GM23338 (cell line): ENCODE measurements at regions not wholly inside any gene's neighbourhood (a gene's known extent, or its start where the extent isn't known, plus 50 kb on each side); places are given as distances from the start of the nearest gene placed in this dataset.

Experiments used
- ATAC-seq: fragments of 200-7000 bp; cut with Tn5 transposase; 3 replicates; pipeline ENCODE4 v1.9.1; 2020
- DNase-seq: peaks from one replicate; pipeline ENCODE4 v3.0.0-alpha.2; 2015; ENCODE audit warnings: low spot score
- H2AFZ ChIP-seq: fragments of 200-600 bp; sonication (generic); 2 replicates; pipeline ENCODE4 v1.8.0; 2016; ENCODE audit warnings: antibody characterized with exemption, mild to moderate bottlenecking, moderate library complexity
- H3F3A ChIP-seq: fragments of 200-600 bp; sonication (generic); replicated peaks from 2 replicates; pipeline ENCODE4 v1.8.0; 2017; ENCODE audit warnings: antibody characterized with exemption, mixed run types, low read depth
- H3K27ac ChIP-seq: fragments of 200-600 bp; sonication (generic); 2 replicates; pipeline ENCODE4 v1.6.1; 2016; ENCODE audit warnings: low read depth
- H3K27me3 ChIP-seq: fragments of 200-600 bp; sonication (generic); 2 replicates; pipeline ENCODE4 v1.8.0; 2016; ENCODE audit warnings: mild to moderate bottlenecking, mixed run types, moderate library complexity; ENCODE audit not compliant: insufficient read depth
- H3K36me3 ChIP-seq: fragments of 200-600 bp; sonication (generic); 2 replicates; pipeline ENCODE4 v1.8.0; 2016; ENCODE audit warnings: mild to moderate bottlenecking; ENCODE audit not compliant: insufficient read depth
- H3K4me1 ChIP-seq: fragments of 200-600 bp; sonication (generic); 2 replicates; pipeline ENCODE4 v1.8.0; 2016; ENCODE audit warnings: mild to moderate bottlenecking, moderate library complexity; ENCODE audit not compliant: insufficient read depth
- H3K4me2 ChIP-seq: fragments of 200-600 bp; sonication (generic); 2 replicates; pipeline ENCODE4 v1.7.1; 2017; ENCODE audit warnings: mixed run types
- H3K4me3 ChIP-seq: fragments of 200-600 bp; sonication (generic); 2 replicates; pipeline ENCODE4 v1.6.1; 2016; ENCODE audit warnings: mixed run types
- H3K79me2 ChIP-seq: fragments of 200-600 bp; sonication (generic); replicated peaks from 2 replicates; pipeline ENCODE4 v1.8.0; 2017; ENCODE audit warnings: mild to moderate bottlenecking; ENCODE audit not compliant: insufficient read depth
- H3K9me2 ChIP-seq: fragments of 200-600 bp; sonication (generic); 2 replicates; pipeline ENCODE4 v1.8.0; 2017; ENCODE audit not compliant: insufficient read depth
- H4K20me1 ChIP-seq: fragments of 200-600 bp; sonication (generic); replicated peaks from 2 replicates; pipeline ENCODE4 v1.8.0; 2017; ENCODE audit warnings: mild to moderate bottlenecking; ENCODE audit not compliant: insufficient read depth
- H3K27ac Mint-ChIP-seq: 2 replicates; pipeline ENCODE4 v1.8.0; 2020; ENCODE audit warnings: inconsistent platforms, mild to moderate bottlenecking, moderate library complexity, mixed read lengths
- H3K27me3 Mint-ChIP-seq: 3 replicates; pipeline ENCODE4 v1.8.0; 2022; ENCODE audit warnings: low read depth, mild to moderate bottlenecking, moderate library complexity, mixed read lengths, inconsistent platforms; ENCODE audit not compliant: insufficient read depth, poor library complexity
- H3K36me3 Mint-ChIP-seq: 3 replicates; pipeline ENCODE4 v1.8.0; 2021; ENCODE audit warnings: low read depth, mild to moderate bottlenecking, inconsistent platforms, moderate library complexity, mixed read lengths
- H3K4me1 Mint-ChIP-seq: 3 replicates; pipeline ENCODE4 v1.8.0; 2020; ENCODE audit warnings: mild to moderate bottlenecking, inconsistent platforms, mixed read lengths
- H3K4me3 Mint-ChIP-seq: 3 replicates; pipeline ENCODE4 v1.8.0; 2021; ENCODE audit warnings: moderate library complexity, mild to moderate bottlenecking, inconsistent platforms, mixed read lengths
- H3K9me3 Mint-ChIP-seq: 3 replicates; pipeline ENCODE4 v1.8.0; 2020; ENCODE audit warnings: moderate library complexity, mild to moderate bottlenecking, inconsistent platforms, mixed read lengths
- CREB1 ChIP-seq: fragments of 250-450 bp; sonication (Bioruptor Pico); IDR thresholded peaks from 2 replicates; pipeline ENCODE4 v1.5.0; 2020; ENCODE audit warnings: low read depth, mild to moderate bottlenecking, moderate library complexity
- CTCF ChIP-seq, 2 experiments: fragments of 200-600 bp in 1 of 2; sonication (generic) in 1 of 2; conservative IDR thresholded peaks; 2 replicates each; pipeline versions ENCODE4 v1.5.1 to v1.6.1; 2016 to 2017; ENCODE audit warnings: antibody characterized with exemption in 2 of 2, low read depth in 2 of 2, mild to moderate bottlenecking in 2 of 2, moderate library complexity in 1 of 2
- ETS1 ChIP-seq: IDR thresholded peaks from 2 replicates; pipeline ENCODE4 v1.6.1; 2016; ENCODE audit warnings: antibody characterized with exemption
- EZH2 ChIP-seq: fragments of 200-600 bp; sonication (generic); IDR thresholded peaks from one replicate; pipeline ENCODE4 v1.8.0; 2017; ENCODE audit warnings: antibody characterized with exemption, mild to moderate bottlenecking, low read depth; ENCODE audit not compliant: unreplicated experiment
- EZH2phosphoT487 ChIP-seq: fragments of 200-600 bp; sonication (generic); IDR thresholded peaks from one replicate; pipeline ENCODE4 v1.8.1; 2018; ENCODE audit warnings: antibody characterized with exemption; ENCODE audit not compliant: unreplicated experiment
- JUNB ChIP-seq: IDR thresholded peaks from one replicate; pipeline ENCODE4 v1.6.1; 2016; ENCODE audit warnings: antibody characterized with exemption; ENCODE audit not compliant: unreplicated experiment
- NANOG ChIP-seq: IDR thresholded peaks from 2 replicates; pipeline ENCODE4 v1.6.1; 2016; ENCODE audit warnings: antibody characterized with exemption, borderline replicate concordance
- POLR2AphosphoS5 ChIP-seq: IDR thresholded peaks from 2 replicates; pipeline ENCODE4 v1.6.1; 2016; ENCODE audit warnings: antibody characterized with exemption, low read depth
- REST ChIP-seq: IDR thresholded peaks from one replicate; pipeline ENCODE4 v1.6.1; 2018; ENCODE audit warnings: antibody characterized with exemption; ENCODE audit not compliant: unreplicated experiment
- STAT1 ChIP-seq: IDR thresholded peaks from one replicate; pipeline ENCODE4 v1.6.1; 2016; ENCODE audit warnings: antibody characterized with exemption; ENCODE audit not compliant: unreplicated experiment
- ZNF114 ChIP-seq: fragments of 250-450 bp; sonication (Bioruptor Pico); IDR thresholded peaks from 2 replicates; pipeline ENCODE4 v1.5.0; 2020; ENCODE audit warnings: mild to moderate bottlenecking, moderate library complexity
- ZNF331 ChIP-seq: fragments of 250-450 bp; sonication (Bioruptor Pico); IDR thresholded peaks from 2 replicates; pipeline ENCODE4 v1.5.0; 2020; ENCODE audit warnings: low read depth, mild to moderate bottlenecking, moderate library complexity
- ZNF462 ChIP-seq: fragments of 250-450 bp; sonication (Bioruptor Pico); IDR thresholded peaks from 2 replicates; pipeline ENCODE4 v1.5.0; 2020; ENCODE audit warnings: mild to moderate bottlenecking, moderate library complexity

- Histone ChIP-seq H2AFZ (no peak overlapping the region), H3K79me2 (no peaks in the 10 kb centered on the region), H3K27ac (no peak overlapping the region), H3K36me3 (no peaks in the 10 kb centered on the region), H3K27me3 (no peaks in the 10 kb centered on the region), H3K4me1 (peaks cover 19% of the 10 kb centered on the region), H3K9me2 (0 out of 2 replicates have a peak, but pooled peaks cover 5% of the 10 kb centered on the region), H3F3A (no peaks in the 10 kb centered on the region), H4K20me1 (no peaks in the 10 kb centered on the region), H3K4me2 (no peak overlapping the region), H3K4me3 (no peak overlapping the region)
- ATAC-seq = no peak
- Mint-ChIP-seq H3K27me3 (peaks cover 13% of the 10 kb centered on the region), H3K4me1 (peaks cover 32% of the 10 kb centered on the region), H3K4me3 (no peak overlapping the region; the same call in 2 of the 3 replicates), H3K27ac (no peak overlapping the region; the same call in 1 of the 2 replicates), H3K9me3 (peaks cover 9% of the 10 kb centered on the region; the same call in 2 of the 3 replicates), H3K36me3 (peaks cover 11% of the 10 kb centered on the region; the same call in 2 of the 3 replicates)
- DNase-seq = no peak
- TF ChIP-seq ETS1 (no peak), JUNB (no peak), ZNF114 (CRISPR knock-in tag) (no peak), EZH2phosphoT487 (no peak), STAT1 (no peak), CREB1 (CRISPR knock-in tag) (no peak), POLR2AphosphoS5 (no peak), EZH2 (no peak), NANOG (no peak), ZNF462 (CRISPR knock-in tag) (no peak), CTCF (conservative IDR thresholded peaks at IDR 0.05; ENCODE audit: low read depth in 2 of 2) (no peak), ZNF331 (no peak), REST (no peak)
Observed at GRCh38 chr1:29983321-29983720, 740.1 kb downstream of the MATN1 start.
